ENCODE measurements at regions not wholly inside any gene's neighbourhood (a gene's known extent, or its start where the extent isn't known, plus 50 kb on each side); places are given as distances from the start of the nearest gene placed in this dataset.

- Histone ChIP-seq H3K36me3 (ENCODE audit: control insufficient read depth in 1 of 2, insufficient read depth in 2 of 2, low read length in 2 of 2) (no peaks in the 10 kb centered on the region), H4K20me1 (ENCODE audit: insufficient read depth) (no peaks in the 10 kb centered on the region), H3K27me3 (ENCODE audit: insufficient read depth, low read length) (no peaks in the 10 kb centered on the region; the same call in 1 of the 2 replicates), H3K27ac (ENCODE audit: low read depth, low read length) (no peak overlapping the region), H3K79me2 (ENCODE audit: insufficient read depth, low read length) (no peaks in the 10 kb centered on the region), H3K4me3 (replicated peaks in 1 of 2; ENCODE audit: low read depth in 1 of 2, low read length in 2 of 2) (no peak overlapping the region), H3K9me3 (ENCODE audit: control insufficient read depth in 1 of 2, insufficient read depth in 1 of 2, low read depth in 1 of 2, low read length in 2 of 2) (peaks cover 5 to 7% of the 10 kb centered on the region in 2 experiments; a peak in 2 of 4 replicates), H3K4me2 (ENCODE audit: low read length) (no peak overlapping the region), H2AFZ (ENCODE audit: low read depth, low read length, poor library complexity, severe bottlenecking) (no peak overlapping the region), H3K9me2 (ENCODE audit: insufficient read depth) (no peaks in the 10 kb centered on the region), H3K9ac (ENCODE audit: low read length) (no peak overlapping the region), H3K4me1 (ENCODE audit: control insufficient read depth in 1 of 2, insufficient read depth in 2 of 2, low read length in 2 of 2) (no peaks in the 10 kb centered on the region)
- ChIA-PET RAD21 (ENCODE audit: low non-redundant PET in 1 of 2, low total read pairs in 2 of 2, uncharacterized antibody in 2 of 2, unreplicated experiment in 2 of 2) (no interaction called here), POLR2A (no interaction called here), CTCF (no interaction called here)
- ATAC-seq (no peak), DNase-seq (ENCODE audit: low read depth, low spot score) (no peak)
- no TSS peak for BruUV-seq (replicated peaks)
- TF ChIP-seq SP1 (IDR thresholded peaks at IDR 0.05; ENCODE audit: low read depth) (no peak), MAX (IDR thresholded peaks at IDR 0.05) (no peak), EZH2 (IDR thresholded peaks at IDR 0.05) (no peak), CTCF (IDR thresholded peaks at IDR 0.05 in 2 of 3, conservative IDR thresholded peaks at IDR 0.05 in 1 of 3; ENCODE audit: borderline replicate concordance in 1 of 3, insufficient read depth in 1 of 3, low read depth in 2 of 3, low read length in 2 of 3) (peak in 1 of 3 experiments; percentile 29; a peak in 2 of 6 replicates)
- intact Hi-C loops (cut with micrococcal nuclease) = no loop called here
Observed at GRCh38 chr1:38403667-38404066, 357.1 kb upstream of the POU3F1 start.

- Histone ChIP-seq H3K27me3 (ENCODE audit: insufficient read depth, low read length) (peaks cover 7% of the 10 kb centered on the region; the same call in 1 of the 2 replicates), H3K36me3 (ENCODE audit: control insufficient read depth in 1 of 2, insufficient read depth in 2 of 2, low read length in 2 of 2) (no peaks in the 10 kb centered on the region), H3K9me2 (ENCODE audit: insufficient read depth) (no peaks in the 10 kb centered on the region), H3K27ac (ENCODE audit: low read depth, low read length) (no peak overlapping the region), H3K9ac (ENCODE audit: low read length) (no peak overlapping the region), H3K4me1 (ENCODE audit: control insufficient read depth in 1 of 2, insufficient read depth in 2 of 2, low read length in 2 of 2) (no peaks in the 10 kb centered on the region), H2AFZ (ENCODE audit: low read depth, low read length, poor library complexity, severe bottlenecking) (no peak overlapping the region), H3K4me3 (replicated peaks in 1 of 2; ENCODE audit: low read depth in 1 of 2, low read length in 2 of 2) (no peak overlapping the region), H3K9me3 (ENCODE audit: control insufficient read depth in 1 of 2, insufficient read depth in 1 of 2, low read depth in 1 of 2, low read length in 2 of 2) (peaks cover 5 to 7% of the 10 kb centered on the region in 2 experiments; a peak in 2 of 4 replicates), H4K20me1 (ENCODE audit: insufficient read depth) (no peaks in the 10 kb centered on the region), H3K4me2 (ENCODE audit: low read length) (no peak overlapping the region), H3K79me2 (ENCODE audit: insufficient read depth, low read length) (no peaks in the 10 kb centered on the region)
- ChIA-PET RAD21 (ENCODE audit: low non-redundant PET in 1 of 2, low total read pairs in 2 of 2, uncharacterized antibody in 2 of 2, unreplicated experiment in 2 of 2) (no interaction called here), CTCF (no interaction called here), POLR2A (no interaction called here)
- no TSS peak for BruUV-seq (replicated peaks)
- DNase-seq (ENCODE audit: low read depth, low spot score) = no peak
- ATAC-seq = no peak
- intact Hi-C loops (cut with micrococcal nuclease) = no loop called here
- no peak for TF ChIP-seq ATF3 (IDR thresholded peaks at IDR 0.05)
- TF ChIP-seq MAX (IDR thresholded peaks at IDR 0.05) = no peak
- TF ChIP-seq EZH2 (IDR thresholded peaks at IDR 0.05) = no peak
- TF ChIP-seq SRF (IDR thresholded peaks at IDR 0.05; ENCODE audit: low read depth) = no peak
- no peak for TF ChIP-seq POLR2AphosphoS5 (IDR thresholded peaks at IDR 0.05; ENCODE audit: low read depth, low read length)
- TF ChIP-seq ELF1 (IDR thresholded peaks at IDR 0.05; ENCODE audit: borderline replicate concordance, low read depth) = no peak
- no peak for TF ChIP-seq CBX3 (IDR thresholded peaks at IDR 0.05; ENCODE audit: low read depth)
- no peak for TF ChIP-seq JUND (IDR thresholded peaks at IDR 0.05)
- no peak for TF ChIP-seq RAD21 (IDR thresholded peaks at IDR 0.05; ENCODE audit: low read depth)
- TF ChIP-seq SP1 (IDR thresholded peaks at IDR 0.05; ENCODE audit: low read depth) = no peak
- no peak for TF ChIP-seq ZFX (IDR thresholded peaks at IDR 0.05)
- no peak for TF ChIP-seq ZBTB33 (IDR thresholded peaks at IDR 0.05; ENCODE audit: extremely low read depth, insufficient replicate concordance, low read length)
- no peak for TF ChIP-seq FOSL1 (IDR thresholded peaks at IDR 0.05; ENCODE audit: low read depth)
- TF ChIP-seq POLR2A (IDR thresholded peaks at IDR 0.05; ENCODE audit: borderline replicate concordance, extremely low read depth, insufficient read depth, insufficient read length) = no peak
- TF ChIP-seq YY1 (IDR thresholded peaks at IDR 0.05; ENCODE audit: extremely low read depth, insufficient replicate concordance, low read depth, low read length) = no peak
- no peak for TF ChIP-seq ZNF274 (IDR thresholded peaks at IDR 0.05; ENCODE audit: low read depth, low read length)
Observed at GRCh38 chr1:38402230-38402815, 355.7 kb upstream of the POU3F1 start.
